HPDE6-E6E7 (cell line): ENCODE measurements at regions not wholly inside any gene's neighbourhood (a gene's known extent, or its start where the extent isn't known, plus 50 kb on each side); places are given as distances from the start of the nearest gene placed in this dataset.
"Not testable (repeated sequence)": the region's sequence is repeated elsewhere in the genome, so short reads cannot be mapped to it uniquely, and the experiment has no call there.

Experiments
- DNase-seq: peaks from one replicate; pipeline ENCODE4 v3.0.0; 2011; ENCODE audit warnings: missing footprints; ENCODE audit errors: extremely low spot score

DNA sequence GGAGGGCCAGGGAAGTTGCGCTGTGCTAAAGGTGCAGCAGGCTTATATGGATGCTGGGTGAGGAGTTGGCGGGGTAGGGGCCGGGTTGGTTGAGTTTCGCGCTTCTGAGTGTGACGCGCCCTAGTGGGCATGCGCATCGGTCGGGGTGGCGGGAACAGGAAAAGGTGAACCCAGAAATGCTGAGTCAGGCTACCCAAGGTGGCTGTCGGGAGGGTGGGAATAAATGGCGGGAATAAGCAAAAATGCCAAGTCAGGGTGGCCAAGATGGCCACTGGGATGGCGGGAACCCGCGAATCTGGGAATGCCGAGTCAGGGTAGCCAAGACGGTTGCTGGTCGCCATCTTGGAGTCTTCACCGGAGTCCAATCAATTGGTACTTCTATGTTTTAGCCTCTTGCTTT, 580.0 kb downstream of the SUCLG1 start:
- DNase-seq, result no peak

GRCh38 chr2:83877261-83877660, 581.8 kb downstream of the SUCLG1 start:
- DNase-seq, result not testable (repeated sequence)

DNA sequence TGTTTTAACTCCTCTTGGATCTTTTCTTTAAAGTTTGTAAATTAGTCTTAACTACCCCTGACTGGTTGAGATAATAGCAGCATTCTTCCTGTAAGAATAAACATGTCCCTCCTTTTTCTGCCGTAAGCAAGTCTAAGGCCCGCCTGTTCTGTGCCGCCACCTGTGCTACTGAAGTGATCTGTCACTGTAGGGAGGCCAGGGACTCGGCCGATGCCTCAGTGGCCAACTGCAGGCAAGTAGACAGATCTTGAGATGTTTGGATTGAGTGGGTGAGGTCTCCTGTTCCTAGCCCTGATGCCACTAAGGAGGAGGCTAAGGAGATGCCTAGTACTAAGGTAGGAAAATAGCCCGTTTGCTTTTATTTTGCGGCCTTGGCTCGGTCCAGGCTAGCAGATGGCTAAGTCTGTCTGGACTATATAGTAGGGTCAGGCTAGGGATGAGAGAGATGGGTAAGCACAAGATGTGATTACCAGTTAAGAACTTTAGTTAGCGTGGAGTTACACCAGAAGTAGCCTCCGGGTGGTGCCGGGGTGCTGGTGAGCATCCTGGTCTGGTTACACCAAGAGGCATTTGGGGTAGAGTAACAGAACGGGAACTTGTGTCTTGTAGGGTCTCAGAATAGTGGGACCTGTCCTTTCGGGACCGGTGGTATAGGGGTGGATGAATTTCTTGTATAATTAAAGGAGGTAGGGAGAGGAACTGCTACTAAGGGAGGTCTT, 584.2 kb downstream of the SUCLG1 start:
- no peak for DNase-seq

DNA sequence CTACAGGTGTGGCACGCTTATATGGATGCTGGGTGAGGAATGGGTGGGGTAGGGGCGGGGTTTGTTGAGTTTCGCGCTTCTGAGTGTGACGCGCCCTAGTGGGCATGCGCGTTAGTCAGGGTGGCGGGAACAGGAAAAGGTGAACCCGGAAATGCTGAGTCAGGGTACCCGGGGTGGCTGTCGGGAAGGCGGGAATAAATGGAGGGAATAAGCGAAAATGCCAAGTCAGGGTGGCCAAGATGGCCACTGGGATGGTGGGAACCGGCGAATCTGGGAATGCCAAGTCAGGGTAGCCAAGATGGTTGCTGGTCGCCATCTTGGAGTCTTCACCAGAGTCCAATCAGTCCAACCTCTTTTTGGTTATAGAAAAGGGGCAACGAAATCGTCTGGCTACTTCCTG, 585.0 kb downstream of the SUCLG1 start:
- no peak for DNase-seq

- DNase-seq, result no peak
These were observed 586.0 kb downstream of the SUCLG1 start for GRCh38 chr2:83873110-83873509.

- DNase-seq, result no peak
These were observed 592.9 kb downstream of the SUCLG1 start for GRCh38 chr2:83866211-83866610.

DNA sequence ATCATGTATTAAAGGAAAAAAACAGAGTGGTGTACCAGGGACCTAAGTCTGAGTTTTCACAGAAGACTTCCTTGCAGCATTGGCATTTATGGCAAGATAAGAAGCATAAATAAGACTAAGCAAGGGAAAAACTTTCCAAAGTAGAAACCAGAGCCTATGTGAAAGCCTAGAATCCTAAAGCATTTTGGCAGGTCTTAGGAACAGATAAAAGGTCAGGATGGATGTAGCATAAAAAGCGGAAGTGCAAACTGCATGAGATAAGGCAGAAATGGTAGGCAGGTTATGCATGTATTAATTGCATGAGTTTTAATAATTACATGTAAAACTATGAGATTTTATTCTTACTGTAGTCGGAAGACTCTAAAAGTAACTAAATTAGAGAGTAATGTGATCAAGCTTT, 596.5 kb downstream of the SUCLG1 start:
- DNase-seq, result no peak

DNA sequence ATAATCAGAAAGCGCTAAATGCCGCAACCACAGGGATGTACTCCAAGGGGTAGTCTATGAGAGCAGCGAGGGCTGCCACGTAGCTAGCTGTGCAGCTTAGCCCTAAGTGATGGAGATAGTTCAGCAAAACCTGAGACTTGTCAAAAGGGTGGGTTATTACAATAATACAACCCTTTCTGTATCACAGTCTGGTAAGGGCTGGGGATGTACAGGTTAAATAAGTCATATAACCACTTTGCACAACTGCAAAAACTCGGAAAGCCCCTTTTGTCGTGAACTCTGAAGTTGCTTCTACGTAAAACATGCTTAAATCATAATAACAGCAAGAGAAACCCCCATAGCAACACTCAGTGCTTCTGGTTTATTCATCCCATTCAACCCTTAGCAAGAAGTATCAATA, 598.8 kb downstream of the SUCLG1 start:
- DNase-seq, result no peak

DNA sequence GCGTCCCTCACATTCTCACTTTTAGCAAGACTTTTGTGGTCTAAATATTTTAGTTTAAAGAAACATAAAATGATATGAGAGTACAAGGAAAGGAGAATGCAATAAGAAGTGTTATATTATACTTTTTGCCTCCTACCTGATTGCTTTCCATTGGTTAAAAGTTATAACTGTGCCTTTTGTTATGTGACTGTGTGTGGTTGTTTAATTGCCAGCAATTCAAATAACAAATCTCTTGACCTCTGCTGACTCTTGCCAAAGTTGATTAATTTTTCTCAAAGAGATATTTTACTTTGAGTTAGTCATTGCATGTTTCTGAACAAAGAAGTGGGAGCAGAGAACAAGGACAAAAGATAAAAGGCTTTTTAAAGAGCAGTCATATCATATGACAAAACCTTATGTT, 599.5 kb downstream of the SUCLG1 start:
- DNase-seq, result no peak

- peak; percentile 76 for DNase-seq
These were observed 608.0 kb downstream of the SUCLG1 start for GRCh38 chr2:83851066-83851465.

DNA sequence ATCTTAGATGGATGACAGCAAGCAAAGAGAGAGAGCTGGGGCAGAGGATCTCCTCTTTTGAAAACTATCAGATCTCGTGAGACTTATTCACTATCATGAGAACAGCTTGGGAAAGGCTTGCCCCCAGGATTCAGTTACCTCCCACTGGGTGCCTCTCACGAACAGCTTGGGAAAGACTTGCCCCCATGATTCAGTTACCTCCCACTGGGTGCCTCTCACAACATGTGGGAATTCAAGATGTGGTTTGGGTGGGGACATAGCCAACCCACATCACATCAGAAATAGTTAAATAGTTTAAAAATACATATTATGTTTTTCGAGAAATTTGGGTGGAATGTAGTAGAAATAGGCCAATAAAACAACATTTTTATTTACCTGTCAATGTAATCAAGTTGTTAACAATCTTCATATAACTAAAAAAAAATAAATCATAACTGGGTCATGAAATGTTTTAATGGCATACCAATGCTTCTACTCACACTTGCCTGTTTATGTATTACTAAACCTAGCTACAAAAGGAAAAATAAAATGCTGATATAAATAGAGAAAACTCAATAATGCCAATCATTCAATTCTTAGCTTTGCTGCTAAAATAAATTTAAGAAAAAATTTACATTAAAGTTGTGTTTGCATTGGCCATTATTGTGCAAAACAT, 608.9 kb downstream of the SUCLG1 start:
- peak; percentile 6 for DNase-seq

DNA sequence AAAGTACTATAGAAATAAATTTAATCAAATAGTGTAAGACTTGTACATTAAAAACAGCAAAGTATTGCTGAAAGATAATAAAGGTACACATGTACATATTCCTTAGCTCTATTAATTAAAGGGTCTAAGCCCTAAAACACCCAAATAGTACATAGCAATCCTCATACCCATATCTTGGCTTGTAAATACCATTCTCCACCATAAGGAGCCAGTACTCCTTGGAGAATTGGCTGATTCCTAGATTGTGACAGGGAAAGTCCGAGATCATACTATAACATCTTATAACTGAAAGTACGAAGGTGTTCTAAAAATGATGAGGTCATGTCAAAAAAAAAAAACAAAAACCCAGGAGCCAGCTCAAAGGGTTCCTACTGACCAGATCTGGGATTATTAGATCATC, 614.6 kb downstream of the SUCLG1 start:
- no peak for DNase-seq

GRCh38 chr2:83842421-83842820, 616.7 kb downstream of the SUCLG1 start:
- DNase-seq, result no peak

GRCh38 chr2:83837823-83838222, 621.3 kb downstream of the SUCLG1 start:
- DNase-seq, result no peak

GRCh38 chr2:83827618-83828017, 631.5 kb downstream of the SUCLG1 start:
- no peak for DNase-seq

- DNase-seq, result no peak
These were observed 632.5 kb downstream of the SUCLG1 start for GRCh38 chr2:83826577-83826976.

- DNase-seq, result no peak
These were observed 635.9 kb downstream of the SUCLG1 start for GRCh38 chr2:83823229-83823628.

DNA sequence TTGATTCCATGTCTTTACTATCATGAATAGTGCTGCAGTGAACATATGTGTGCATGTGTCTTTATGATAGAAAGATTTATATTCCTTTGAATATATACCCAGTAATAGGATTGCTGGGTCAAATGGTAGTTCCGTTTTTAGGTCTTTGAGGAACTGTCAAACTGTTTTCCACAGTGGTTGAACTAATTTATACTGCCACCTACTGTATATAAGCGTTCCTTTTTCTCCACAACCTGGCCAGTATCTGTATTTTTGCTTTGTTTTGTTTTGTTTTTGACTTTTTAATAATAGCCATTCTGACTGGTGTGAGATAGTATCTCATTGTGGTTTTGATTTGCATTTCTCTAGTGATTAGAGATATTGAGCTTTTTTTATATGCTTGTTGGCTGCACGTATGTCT, 641.6 kb downstream of the SUCLG1 start:
- DNase-seq, result no peak

- DNase-seq, result no peak
These were observed 650.2 kb downstream of the SUCLG1 start for GRCh38 chr2:83808878-83809277.

- DNase-seq, result no peak
These were observed 656.5 kb downstream of the SUCLG1 start for GRCh38 chr2:83802604-83803003.

DNA sequence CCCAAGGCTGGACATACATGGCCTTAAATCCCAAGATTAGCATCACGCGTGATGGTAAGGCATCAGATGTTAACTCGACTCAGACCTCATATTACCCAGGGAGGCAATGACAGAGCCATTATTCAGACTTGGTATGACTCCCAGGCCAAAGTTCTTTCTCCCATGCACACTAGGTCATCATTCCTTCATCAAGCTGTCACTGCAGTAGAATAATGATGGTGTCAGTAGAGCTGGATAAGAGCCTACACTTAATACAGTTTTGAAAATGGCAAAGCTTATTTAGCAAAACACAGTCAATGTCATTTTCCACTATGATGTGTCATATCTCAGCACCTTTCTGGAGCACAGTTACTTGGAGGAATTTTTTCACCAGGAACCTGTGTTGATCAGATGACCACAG, 663.3 kb downstream of the SUCLG1 start:
- DNase-seq, result no peak

DNA sequence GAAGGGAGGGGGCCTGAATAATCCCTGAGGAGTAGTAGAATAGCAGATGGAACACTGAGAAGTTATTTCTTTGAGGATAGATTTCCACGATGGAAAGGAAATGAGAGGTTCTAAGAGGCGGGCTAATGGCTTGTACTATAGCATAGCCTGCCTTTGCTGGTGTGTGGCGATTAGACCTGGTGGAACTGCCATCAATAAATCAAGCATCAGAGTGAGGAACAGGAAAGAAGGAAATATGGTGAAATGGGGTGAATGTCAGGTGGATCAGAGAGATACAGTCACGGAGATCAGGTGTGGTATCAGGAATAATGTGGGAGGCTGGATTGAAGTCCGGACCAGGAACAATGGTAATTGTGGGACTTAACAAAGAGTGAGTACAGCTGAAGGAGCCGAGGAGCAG, 668.6 kb downstream of the SUCLG1 start:
- DNase-seq, result not testable (repeated sequence)

- DNase-seq, result not testable (repeated sequence)
These were observed 669.4 kb downstream of the SUCLG1 start for GRCh38 chr2:83789674-83790073.
